ENCODE measurements at regions not wholly inside any gene's neighbourhood (a gene's known extent, or its start where the extent isn't known, plus 50 kb on each side); places are given as distances from the start of the nearest gene placed in this dataset.

DNA sequence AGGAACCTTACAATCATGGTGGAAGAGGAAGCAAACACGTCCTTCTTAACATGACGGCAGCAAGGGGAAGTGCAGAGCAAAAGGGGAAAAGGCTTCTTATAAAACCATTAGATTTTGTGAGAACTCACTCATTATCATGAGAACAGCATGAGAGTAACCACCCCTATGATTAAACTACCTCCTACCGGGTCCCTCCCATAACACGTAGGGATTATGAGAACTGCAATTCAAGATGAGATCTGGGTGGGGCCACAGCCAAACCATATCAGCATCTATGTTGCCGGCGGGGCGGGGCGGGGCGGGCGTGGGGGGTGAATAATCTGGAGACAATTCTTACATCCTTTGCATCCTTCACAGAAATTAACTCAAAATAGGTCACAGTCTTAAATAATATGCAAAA lies 58.8 kb upstream of the GFPT2 start:
- TF ChIP-seq, protein P1, sequence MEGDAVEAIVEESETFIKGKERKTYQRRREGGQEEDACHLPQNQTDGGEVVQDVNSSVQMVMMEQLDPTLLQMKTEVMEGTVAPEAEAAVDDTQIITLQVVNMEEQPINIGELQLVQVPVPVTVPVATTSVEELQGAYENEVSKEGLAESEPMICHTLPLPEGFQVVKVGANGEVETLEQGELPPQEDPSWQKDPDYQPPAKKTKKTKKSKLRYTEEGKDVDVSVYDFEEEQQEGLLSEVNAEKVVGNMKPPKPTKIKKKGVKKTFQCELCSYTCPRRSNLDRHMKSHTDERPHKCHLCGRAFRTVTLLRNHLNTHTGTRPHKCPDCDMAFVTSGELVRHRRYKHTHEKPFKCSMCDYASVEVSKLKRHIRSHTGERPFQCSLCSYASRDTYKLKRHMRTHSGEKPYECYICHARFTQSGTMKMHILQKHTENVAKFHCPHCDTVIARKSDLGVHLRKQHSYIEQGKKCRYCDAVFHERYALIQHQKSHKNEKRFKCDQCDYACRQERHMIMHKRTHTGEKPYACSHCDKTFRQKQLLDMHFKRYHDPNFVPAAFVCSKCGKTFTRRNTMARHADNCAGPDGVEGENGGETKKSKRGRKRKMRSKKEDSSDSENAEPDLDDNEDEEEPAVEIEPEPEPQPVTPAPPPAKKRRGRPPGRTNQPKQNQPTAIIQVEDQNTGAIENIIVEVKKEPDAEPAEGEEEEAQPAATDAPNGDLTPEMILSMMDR (conservative IDR thresholded peaks at IDR 0.05): no peak
- no peak for TF ChIP-seq EZH2 (IDR thresholded peaks at IDR 0.05; ENCODE audit: low read depth)
